Duodenal mucosa (tissue), 2 donors: ENCODE measurements at regions not wholly inside any gene's neighbourhood (a gene's known extent, or its start where the extent isn't known, plus 50 kb on each side); places are given as distances from the start of the nearest gene placed in this dataset.
"Not testable (repeated sequence)": the region's sequence is repeated elsewhere in the genome, so short reads cannot be mapped to it uniquely, and the experiment has no call there.

Experiments used
- H3K27ac ChIP-seq: one replicate; pipeline ENCODE4 v1.7.0; 2013; ENCODE audit warnings: low read depth, low read length
- H3K27me3 ChIP-seq, 2 donors: one replicate each; pipeline ENCODE4 v1.7.0; 2013; ENCODE audit warnings: low read length in 2 of 2, control low read depth in 1 of 2; ENCODE audit not compliant: insufficient read depth in 2 of 2, control insufficient read depth in 1 of 2
- H3K36me3 ChIP-seq, 2 donors: one replicate each; pipeline ENCODE4 v1.7.0; 2013; ENCODE audit warnings: low read length in 2 of 2, control low read depth in 1 of 2; ENCODE audit not compliant: insufficient read depth in 2 of 2, control insufficient read depth in 1 of 2
- H3K4me1 ChIP-seq, 2 donors: one replicate each; pipeline ENCODE4 v1.7.0; 2013; ENCODE audit warnings: low read length in 2 of 2, control low read depth in 1 of 2; ENCODE audit not compliant: insufficient read depth in 2 of 2, control insufficient read depth in 1 of 2
- H3K4me3 ChIP-seq, 2 donors: one replicate each; pipeline ENCODE4 v1.7.0; 2013; ENCODE audit warnings: low read length in 2 of 2, low read depth in 1 of 2
- H3K9ac ChIP-seq, 2 donors: one replicate each; pipeline ENCODE4 v1.7.0; 2013; ENCODE audit warnings: low read length in 2 of 2, low read depth in 1 of 2
- H3K9me3 ChIP-seq, 2 donors: one replicate each; pipeline ENCODE4 v1.7.0; 2013; ENCODE audit warnings: low read length in 2 of 2, control low read depth in 1 of 2; ENCODE audit not compliant: control insufficient read depth in 1 of 2

- not testable (repeated sequence) for H3K27me3 ChIP-seq, H3K9ac ChIP-seq
Observed at GRCh38 chr13:40054422-40054821, 399.0 kb downstream of the COG6 start.

GRCh38 chr13:40056898-40057619, 401.6 kb downstream of the COG6 start:
- H3K4me3 ChIP-seq, result no peak overlapping the region

More at GRCh38 chr13:40054422-40054821, 399.0 kb downstream of the COG6 start:
- not testable (repeated sequence) for H3K4me1 ChIP-seq, H3K36me3 ChIP-seq, H3K27ac ChIP-seq, H3K4me3 ChIP-seq, H3K9me3 ChIP-seq

GRCh38 chr13:40058757-40059236, 403.3 kb downstream of the COG6 start:
- H3K9ac ChIP-seq, result no peak overlapping the region
- no peaks in the 10 kb centered on the region for H3K36me3 ChIP-seq
- H3K27ac ChIP-seq, result no peak overlapping the region
- H3K9me3 ChIP-seq, result peaks cover 0 to 2% of the 10 kb centered on the region in 2 donors
- H3K27me3 ChIP-seq, result no peaks in the 10 kb centered on the region
- H3K4me1 ChIP-seq, result no peaks in the 10 kb centered on the region
- H3K4me3 ChIP-seq, result no peak overlapping the region

More at GRCh38 chr13:40056898-40057619, 401.6 kb downstream of the COG6 start:
- Histone ChIP-seq H3K4me1 (no peaks in the 10 kb centered on the region), H3K36me3 (no peaks in the 10 kb centered on the region), H3K27ac (no peak overlapping the region), H3K27me3 (no peaks in the 10 kb centered on the region), H3K9me3 (peaks cover 0 to 2% of the 10 kb centered on the region in 2 donors), H3K9ac (no peak overlapping the region)

GRCh38 chr13:40059540-40060232, 404.2 kb downstream of the COG6 start:
- no peak overlapping the region for H3K4me3 ChIP-seq
- no peak overlapping the region for H3K9ac ChIP-seq
- H3K4me1 ChIP-seq, result no peaks in the 10 kb centered on the region
- H3K9me3 ChIP-seq, result no peaks in the 10 kb centered on the region
- H3K36me3 ChIP-seq, result no peaks in the 10 kb centered on the region
- H3K27ac ChIP-seq, result no peak overlapping the region
- no peaks in the 10 kb centered on the region for H3K27me3 ChIP-seq

GRCh38 chr13:40060296-40061007, 405.0 kb downstream of the COG6 start:
- Histone ChIP-seq H3K27me3 (no peaks in the 10 kb centered on the region), H3K9me3 (no peaks in the 10 kb centered on the region), H3K36me3 (no peaks in the 10 kb centered on the region), H3K4me3 (no peak overlapping the region), H3K4me1 (no peaks in the 10 kb centered on the region), H3K9ac (no peak overlapping the region), H3K27ac (no peak overlapping the region)

GRCh38 chr13:40061466-40062450, 406.3 kb downstream of the COG6 start:
- no peak overlapping the region for H3K27ac ChIP-seq
- H3K36me3 ChIP-seq, result no peaks in the 10 kb centered on the region
- H3K27me3 ChIP-seq, result no peaks in the 10 kb centered on the region
- no peaks in the 10 kb centered on the region for H3K9me3 ChIP-seq
- no peaks in the 10 kb centered on the region for H3K4me1 ChIP-seq
- no peak overlapping the region for H3K9ac ChIP-seq
- no peak overlapping the region for H3K4me3 ChIP-seq

- H3K27me3 ChIP-seq, result no peaks in the 10 kb centered on the region
- H3K9ac ChIP-seq, result no peak overlapping the region
- no peak overlapping the region for H3K4me3 ChIP-seq
- no peaks in the 10 kb centered on the region for H3K4me1 ChIP-seq
- H3K9me3 ChIP-seq, result no peaks in the 10 kb centered on the region
- H3K27ac ChIP-seq, result no peak overlapping the region
- H3K36me3 ChIP-seq, result no peaks in the 10 kb centered on the region
Observed at GRCh38 chr13:40063278-40063698, 407.8 kb downstream of the COG6 start.

GRCh38 chr13:40063703-40064102, 408.2 kb downstream of the COG6 start:
- Histone ChIP-seq H3K4me1 (no peaks in the 10 kb centered on the region), H3K27me3 (no peaks in the 10 kb centered on the region), H3K4me3 (no peak overlapping the region), H3K27ac (no peak overlapping the region), H3K36me3 (no peaks in the 10 kb centered on the region), H3K9me3 (no peaks in the 10 kb centered on the region), H3K9ac (no peak overlapping the region)

GRCh38 chr13:40064154-40065097, 409.0 kb downstream of the COG6 start:
- Histone ChIP-seq H3K27me3 (no peaks in the 10 kb centered on the region), H3K27ac (no peak overlapping the region), H3K4me1 (no peaks in the 10 kb centered on the region), H3K9ac (no peak overlapping the region), H3K36me3 (no peaks in the 10 kb centered on the region), H3K9me3 (no peaks in the 10 kb centered on the region), H3K4me3 (no peak overlapping the region)
